ENCODE measurements at regions not wholly inside any gene's neighbourhood (a gene's known extent, or its start where the extent isn't known, plus 50 kb on each side); places are given as distances from the start of the nearest gene placed in this dataset.
A peak's percentile ranks its signal among the peaks of the same experiment; 100 is the strongest.

GRCh38 chr7:67762516-67762915 lies 765.9 kb downstream of the TYW1 start:
- DNase-seq (ENCODE audit: low spot score): no peak

GRCh38 chr7:67764289-67764688 lies 767.7 kb downstream of the TYW1 start:
- no peak for DNase-seq (ENCODE audit: low spot score)

GRCh38 chr7:67765481-67766175 lies 769.0 kb downstream of the TYW1 start:
- DNase-seq (ENCODE audit: low spot score): no peak

- DNase-seq (ENCODE audit: low spot score): no peak
These were observed 770.3 kb downstream of the TYW1 start for GRCh38 chr7:67766906-67767410.

- DNase-seq (ENCODE audit: low spot score): no peak
These were observed 775.4 kb downstream of the TYW1 start for GRCh38 chr7:67771846-67772605.

- DNase-seq (ENCODE audit: low spot score): no peak
These were observed 776.4 kb downstream of the TYW1 start for GRCh38 chr7:67773081-67773480.

GRCh38 chr7:67777119-67777518 lies 780.5 kb downstream of the TYW1 start:
- no peak for DNase-seq (ENCODE audit: low spot score)

- DNase-seq (ENCODE audit: low spot score): no peak
These were observed 785.2 kb downstream of the TYW1 start for GRCh38 chr7:67781841-67782240.

GRCh38 chr7:67786021-67786420 lies 789.4 kb downstream of the TYW1 start:
- DNase-seq (ENCODE audit: low spot score): no peak

GRCh38 chr7:67788669-67789068 lies 792.0 kb downstream of the TYW1 start:
- peak; percentile 14 for DNase-seq (ENCODE audit: low spot score)

GRCh38 chr7:67791918-67792317 lies 795.3 kb downstream of the TYW1 start:
- DNase-seq (ENCODE audit: low spot score): no peak

GRCh38 chr7:67794544-67794943 lies 797.9 kb downstream of the TYW1 start:
- DNase-seq (ENCODE audit: low spot score): no peak

- no peak for DNase-seq (ENCODE audit: low spot score)
These were observed 807.2 kb downstream of the TYW1 start for GRCh38 chr7:67803789-67804188.

GRCh38 chr7:67805921-67806471 lies 809.4 kb downstream of the TYW1 start:
- DNase-seq (ENCODE audit: low spot score): no peak

- no peak for DNase-seq (ENCODE audit: low spot score)
These were observed 811.2 kb downstream of the TYW1 start for GRCh38 chr7:67807826-67808225.

GRCh38 chr7:67809586-67809985 lies 813.0 kb downstream of the TYW1 start:
- DNase-seq (ENCODE audit: low spot score): peak; percentile 80

- DNase-seq (ENCODE audit: low spot score): no peak
These were observed 817.1 kb downstream of the TYW1 start for GRCh38 chr7:67813621-67814292.

GRCh38 chr7:67817481-67817880 lies 820.8 kb downstream of the TYW1 start:
- no peak for DNase-seq (ENCODE audit: low spot score)

- peak; percentile 87 for DNase-seq (ENCODE audit: low spot score)
These were observed 824.5 kb downstream of the TYW1 start for GRCh38 chr7:67821116-67821515.

GRCh38 chr7:67823345-67823744 lies 826.7 kb downstream of the TYW1 start:
- DNase-seq (ENCODE audit: low spot score): peak; percentile 46

GRCh38 chr7:67825356-67825755 lies 828.7 kb downstream of the TYW1 start:
- DNase-seq (ENCODE audit: low spot score): no peak

GRCh38 chr7:67841896-67842295 lies 845.3 kb downstream of the TYW1 start:
- DNase-seq (ENCODE audit: low spot score): no peak

All from A172 (cell line).